WTC11 (cell line): ENCODE measurements at regions not wholly inside any gene's neighbourhood (a gene's known extent, or its start where the extent isn't known, plus 50 kb on each side); places are given as distances from the start of the nearest gene placed in this dataset.

ENCODE experiments used
- ATAC-seq: fragments of 200-7000 bp; cut with Tn5 transposase; 2 replicates; pipeline ENCODE4 v1.10.0; 2021; ENCODE audit warnings: mild to moderate bottlenecking, moderate library complexity
- CTCF ChIA-PET: fragments of 300-600 bp; sonication (Branson Sonifier 250); formaldehyde crosslinking; loops from one replicate; lab custom pipeline; 2021; ENCODE audit warnings: antibody characterized with exemption; lab: Charles Lee
- POLR2A ChIA-PET: fragments of 350-600 bp; sonication (Branson Sonifier 250); formaldehyde crosslinking; loops from one replicate; lab custom pipeline; 2021; ENCODE audit warnings: antibody characterized with exemption; lab: Charles Lee
- DNase-seq: peaks from one replicate; pipeline ENCODE4 v3.0.0; 2021; ENCODE audit warnings: low spot score
- H3K27ac Mint-ChIP-seq: 2 replicates; pipeline ENCODE4 v1.8.0; 2021; ENCODE audit warnings: mixed read lengths
- H3K27me3 Mint-ChIP-seq: 2 replicates; pipeline ENCODE4 v1.8.0; 2021; ENCODE audit warnings: low read depth, mild to moderate bottlenecking, moderate library complexity, mixed read lengths
- H3K36me3 Mint-ChIP-seq: 2 replicates; pipeline ENCODE4 v1.8.0; 2021; ENCODE audit warnings: mixed read lengths
- H3K4me1 Mint-ChIP-seq: 2 replicates; pipeline ENCODE4 v1.8.0; 2022; ENCODE audit warnings: mixed read lengths
- H3K4me3 Mint-ChIP-seq: 2 replicates; pipeline ENCODE4 v1.8.0; 2021; ENCODE audit warnings: mild to moderate bottlenecking, moderate library complexity, mixed read lengths
- H3K9me3 Mint-ChIP-seq: 2 replicates; pipeline ENCODE4 v1.8.0; 2021; ENCODE audit warnings: mixed read lengths
- AFF4 ChIP-seq: sonication (generic); formaldehyde crosslinking; IDR thresholded peaks from 2 replicates; pipeline ENCODE4 v1.8.1; 2023; ENCODE audit warnings: mild to moderate bottlenecking, missing genetic modification reagents, borderline replicate concordance
- ATF6 ChIP-seq: sonication (generic); formaldehyde crosslinking; IDR thresholded peaks from 2 replicates; pipeline ENCODE4 v1.8.1; 2023; ENCODE audit warnings: mild to moderate bottlenecking, missing genetic modification reagents
- CREM ChIP-seq: sonication (generic); formaldehyde crosslinking; IDR thresholded peaks from 2 replicates; pipeline ENCODE4 v1.8.1; 2022; ENCODE audit warnings: mild to moderate bottlenecking, missing genetic modification reagents, moderate library complexity
- E2F5 ChIP-seq: sonication (generic); formaldehyde crosslinking; IDR thresholded peaks from 2 replicates; pipeline ENCODE4 v1.8.1; 2022; ENCODE audit warnings: mild to moderate bottlenecking, moderate library complexity, missing genetic modification reagents
- HMGA2 ChIP-seq: fragments of 250-450 bp; sonication (Bioruptor Pico); IDR thresholded peaks from 2 replicates; pipeline ENCODE4 v1.4.0; 2021; ENCODE audit warnings: mild to moderate bottlenecking, moderate library complexity
- IRF1 ChIP-seq: sonication (generic); formaldehyde crosslinking; IDR thresholded peaks from 2 replicates; pipeline ENCODE4 v1.8.0; 2023; ENCODE audit warnings: missing genetic modification reagents
- NFYB ChIP-seq: sonication (generic); formaldehyde crosslinking; conservative IDR thresholded peaks from 2 replicates; pipeline ENCODE4 v1.8.0; 2022; ENCODE audit warnings: low read depth, missing genetic modification reagents
- NR2C2 ChIP-seq: sonication (generic); formaldehyde crosslinking; IDR thresholded peaks from 2 replicates; pipeline ENCODE4 v1.8.0; 2022; ENCODE audit warnings: mild to moderate bottlenecking, missing genetic modification reagents
- OVOL2 ChIP-seq: fragments of 250-450 bp; sonication (Bioruptor Pico); IDR thresholded peaks from 2 replicates; pipeline ENCODE4 v1.9.0; 2021; ENCODE audit warnings: mild to moderate bottlenecking, borderline replicate concordance
- RELA ChIP-seq: sonication (generic); formaldehyde crosslinking; IDR thresholded peaks from 2 replicates; pipeline ENCODE4 v1.8.1; 2022; ENCODE audit warnings: missing genetic modification reagents, mild to moderate bottlenecking, borderline replicate concordance
- RORB ChIP-seq: fragments of 250-450 bp; sonication (Bioruptor Pico); IDR thresholded peaks from 2 replicates; pipeline ENCODE4 v1.9.0; 2021; ENCODE audit warnings: mild to moderate bottlenecking
- ZNF121 ChIP-seq: sonication (generic); formaldehyde crosslinking; IDR thresholded peaks from 2 replicates; pipeline ENCODE4 v1.8.0; 2023; ENCODE audit warnings: missing genetic modification reagents
- ZNF281 ChIP-seq: sonication (generic); formaldehyde crosslinking; IDR thresholded peaks from 2 replicates; pipeline ENCODE4 v1.8.0; 2023; ENCODE audit warnings: mild to moderate bottlenecking, missing genetic modification reagents
- ZNF512 ChIP-seq: sonication (generic); formaldehyde crosslinking; IDR thresholded peaks from 2 replicates; pipeline ENCODE4 v1.8.1; 2022; ENCODE audit warnings: missing genetic modification reagents, borderline replicate concordance
- TF ChIP-seq, protein P1 (sequence below): sonication (generic); formaldehyde crosslinking; IDR thresholded peaks from 2 replicates; pipeline ENCODE4 v1.8.1; 2023; ENCODE audit warnings: mild to moderate bottlenecking, missing genetic modification reagents
- TF ChIP-seq, protein P2 (sequence below): sonication (generic); formaldehyde crosslinking; IDR thresholded peaks from 2 replicates; pipeline ENCODE4 v1.8.1; 2022; ENCODE audit warnings: low read depth, missing genetic modification reagents, borderline replicate concordance
- TF ChIP-seq, protein P3 (sequence below): sonication (generic); formaldehyde crosslinking; conservative IDR thresholded peaks from 2 replicates; pipeline ENCODE4 v1.8.1; 2022; ENCODE audit warnings: mild to moderate bottlenecking, missing genetic modification reagents

- no peaks in the 10 kb centered on the region; the same call in 1 of the 2 replicates for H3K36me3 Mint-ChIP-seq
- CTCF ChIA-PET, result no interaction called here
- H3K27me3 Mint-ChIP-seq, result no peaks in the 10 kb centered on the region; the same call in 1 of the 2 replicates
- POLR2A ChIA-PET, result no interaction called here
- no peak for ATAC-seq
- H3K4me3 Mint-ChIP-seq, result no peak overlapping the region
- peaks cover 14% of the 10 kb centered on the region for H3K9me3 Mint-ChIP-seq
- DNase-seq, result no peak
- 0 out of 2 replicates have a peak, but pooled peaks have one; percentile 20 for TF ChIP-seq ZNF512
- TF ChIP-seq, protein P1, sequence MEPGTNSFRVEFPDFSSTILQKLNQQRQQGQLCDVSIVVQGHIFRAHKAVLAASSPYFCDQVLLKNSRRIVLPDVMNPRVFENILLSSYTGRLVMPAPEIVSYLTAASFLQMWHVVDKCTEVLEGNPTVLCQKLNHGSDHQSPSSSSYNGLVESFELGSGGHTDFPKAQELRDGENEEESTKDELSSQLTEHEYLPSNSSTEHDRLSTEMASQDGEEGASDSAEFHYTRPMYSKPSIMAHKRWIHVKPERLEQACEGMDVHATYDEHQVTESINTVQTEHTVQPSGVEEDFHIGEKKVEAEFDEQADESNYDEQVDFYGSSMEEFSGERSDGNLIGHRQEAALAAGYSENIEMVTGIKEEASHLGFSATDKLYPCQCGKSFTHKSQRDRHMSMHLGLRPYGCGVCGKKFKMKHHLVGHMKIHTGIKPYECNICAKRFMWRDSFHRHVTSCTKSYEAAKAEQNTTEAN (CRISPR knock-in tag), result no peak
- TF ChIP-seq, all 79 proteins: peak for 1
- H3K27ac Mint-ChIP-seq, result no peak overlapping the region
- no peaks in the 10 kb centered on the region for H3K4me1 Mint-ChIP-seq
Measured at GRCh38 chr15:35317217-35317616, 228.7 kb downstream of the DPH6 start.

GRCh38 chr15:35312344-35312743 lies 227.2 kb upstream of the NANOGP8 start:
- Mint-ChIP-seq H3K36me3 (no peaks in the 10 kb centered on the region; the same call in 1 of the 2 replicates), H3K9me3 (peaks cover 11% of the 10 kb centered on the region), H3K27me3 (no peaks in the 10 kb centered on the region; the same call in 1 of the 2 replicates), H3K27ac (no peak overlapping the region), H3K4me1 (no peaks in the 10 kb centered on the region), H3K4me3 (no peak overlapping the region)
- POLR2A ChIA-PET, result interaction anchor here (0.7 kb wide), 2 partner anchors 8 to 30 kb away, joined by 3 read pairs; no protein-coding TSS in a partner anchor
- TF ChIP-seq, protein P2, sequence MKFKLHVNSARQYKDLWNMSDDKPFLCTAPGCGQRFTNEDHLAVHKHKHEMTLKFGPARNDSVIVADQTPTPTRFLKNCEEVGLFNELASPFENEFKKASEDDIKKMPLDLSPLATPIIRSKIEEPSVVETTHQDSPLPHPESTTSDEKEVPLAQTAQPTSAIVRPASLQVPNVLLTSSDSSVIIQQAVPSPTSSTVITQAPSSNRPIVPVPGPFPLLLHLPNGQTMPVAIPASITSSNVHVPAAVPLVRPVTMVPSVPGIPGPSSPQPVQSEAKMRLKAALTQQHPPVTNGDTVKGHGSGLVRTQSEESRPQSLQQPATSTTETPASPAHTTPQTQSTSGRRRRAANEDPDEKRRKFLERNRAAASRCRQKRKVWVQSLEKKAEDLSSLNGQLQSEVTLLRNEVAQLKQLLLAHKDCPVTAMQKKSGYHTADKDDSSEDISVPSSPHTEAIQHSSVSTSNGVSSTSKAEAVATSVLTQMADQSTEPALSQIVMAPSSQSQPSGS (CRISPR knock-in tag), result no peak
- TF ChIP-seq RELA (CRISPR knock-in tag) (no peak), NFYB (CRISPR knock-in tag) (no peak), E2F5 (CRISPR knock-in tag) (no peak), NR2C2 (CRISPR knock-in tag) (no peak), ZNF281 (CRISPR knock-in tag) (no peak), AFF4 (no peak), CREM (no peak), HMGA2 (CRISPR knock-in tag) (no peak), IRF1 (CRISPR knock-in tag) (no peak), OVOL2 (no peak), ZNF121 (CRISPR knock-in tag) (no peak), ATF6 (no peak), RORB (CRISPR knock-in tag) (no peak)
- TF ChIP-seq, protein P3, sequence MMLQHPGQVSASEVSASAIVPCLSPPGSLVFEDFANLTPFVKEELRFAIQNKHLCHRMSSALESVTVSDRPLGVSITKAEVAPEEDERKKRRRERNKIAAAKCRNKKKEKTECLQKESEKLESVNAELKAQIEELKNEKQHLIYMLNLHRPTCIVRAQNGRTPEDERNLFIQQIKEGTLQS (CRISPR knock-in tag), result no peak
- DNase-seq (no peak), ATAC-seq (no peak)
- CTCF ChIA-PET, result no interaction called here
